GM12878 (cell line): ENCODE measurements at regions not wholly inside any gene's neighbourhood (a gene's known extent, or its start where the extent isn't known, plus 50 kb on each side); places are given as distances from the start of the nearest gene placed in this dataset.

Experiments
- ATAC-seq: fragments of 200-7000 bp; cut with Tn5 transposase; 3 replicates; pipeline ENCODE4 v1.9.1; 2020; ENCODE audit warnings: mild to moderate bottlenecking, moderate library complexity
- BruUV-seq: library from RNA; stranded (reverse); fragments of 400-500 nt; replicated peaks from 2 replicates; lab custom pipeline; 2021; lab: Mats Ljungman, UMichigan
- CTCF ChIA-PET: fragments of 300-600 bp; sonication (Branson Sonifier 250); formaldehyde crosslinking; extraction: SDS; loops from one replicate; lab custom pipeline; 2021; ENCODE audit warnings: inconsistent platforms; lab: Yijun Ruan, JAX
- POLR2A ChIA-PET: fragments of 350-600 bp; formaldehyde crosslinking; extraction: SDS; loops from one replicate; lab custom pipeline; 2021; ENCODE audit warnings: inconsistent platforms; lab: Charles Lee
- RAD21 ChIA-PET: fragments of 300-600 bp; sonication (Branson Sonifier 250); formaldehyde crosslinking; loops from one replicate; lab custom pipeline; 2023; ENCODE audit warnings: antibody characterized with exemption; ENCODE audit not compliant: unreplicated experiment; lab: Charles Lee
- SMC1A ChIA-PET: fragments of 300-600 bp; sonication (Branson Sonifier 250); formaldehyde crosslinking; loops from one replicate; lab custom pipeline; 2023; ENCODE audit not compliant: unreplicated experiment, uncharacterized antibody; lab: Charles Lee
- DNase-seq: peaks from one replicate; pipeline ENCODE4 v3.0.0-alpha.2; 2011; ENCODE audit warnings: low read depth, low spot score
- FAIRE-seq: peaks from 3 replicates; lab custom pipeline; 2011; peaks lifted over from hg19 to GRCh38; lab: Jason Lieb, UNC
- H2AFZ ChIP-seq: 2 replicates; pipeline ENCODE4 v1.6.0; 2011; ENCODE audit warnings: low read depth, low read length, control low read depth; ENCODE audit not compliant: control insufficient read depth
- H3K27ac ChIP-seq: 2 replicates; pipeline ENCODE4 v1.5.1; 2011; ENCODE audit warnings: control low read depth; ENCODE audit not compliant: control insufficient read depth, insufficient read depth
- H3K27me3 ChIP-seq, 2 experiments: replicated peaks in 1 of 2; 2 replicates each; pipeline versions ENCODE4 v1.6.0 to v1.6.1; 2011; ENCODE audit warnings: low read length in 1 of 2; ENCODE audit not compliant: control insufficient read depth in 2 of 2, insufficient read depth in 2 of 2
- H3K36me3 ChIP-seq, 2 experiments: 2 replicates each; pipeline ENCODE4 v1.5.1; 2011; ENCODE audit warnings: low read length in 1 of 2; ENCODE audit not compliant: control insufficient read depth in 2 of 2, insufficient read depth in 2 of 2
- H3K4me1 ChIP-seq: 2 replicates; pipeline ENCODE4 v1.6.1; 2011; ENCODE audit warnings: mild to moderate bottlenecking, low read length, moderate library complexity, mixed read lengths; ENCODE audit not compliant: control insufficient read depth, insufficient read depth
- H3K4me2 ChIP-seq: 2 replicates; pipeline ENCODE4 v1.6.0; 2011; ENCODE audit warnings: control low read depth; ENCODE audit not compliant: control insufficient read depth, insufficient read depth
- H3K4me3 ChIP-seq: fragments of 200-600 bp; sonication (generic); 2 replicates; pipeline ENCODE4 v1.5.1; 2016
- H3K79me2 ChIP-seq: 2 replicates; pipeline ENCODE4 v1.6.0; 2011; ENCODE audit warnings: low read length; ENCODE audit not compliant: control insufficient read depth, insufficient read depth
- H3K9ac ChIP-seq: 2 replicates; pipeline ENCODE4 v1.8.0; 2011; ENCODE audit warnings: low read length, control low read depth, mixed read lengths; ENCODE audit not compliant: control insufficient read depth, insufficient read depth
- H3K9me3 ChIP-seq: replicated peaks from 3 replicates; pipeline ENCODE4 v1.5.1; 2011; ENCODE audit warnings: mild to moderate bottlenecking, low read length; ENCODE audit not compliant: control insufficient read depth, insufficient read depth
- H4K20me1 ChIP-seq: 2 replicates; pipeline ENCODE4 v1.6.0; 2011; ENCODE audit not compliant: control insufficient read depth, insufficient read depth
- ATF7 ChIP-seq: fragments of 450-650 bp; IDR thresholded peaks from 2 replicates; pipeline ENCODE4 v1.6.1; 2016; ENCODE audit warnings: low read depth, mild to moderate bottlenecking
- CBX3 ChIP-seq: fragments of 200-600 bp; sonication (generic); IDR thresholded peaks from 2 replicates; pipeline ENCODE4 v1.6.1; 2016; ENCODE audit warnings: low read depth, borderline replicate concordance
- ETV6 ChIP-seq, 2 experiments: fragments of 450-650 bp in 1 of 2; IDR thresholded peaks in 1 of 2; conservative IDR thresholded peaks in 1 of 2; 2 replicates each; pipeline ENCODE4 v1.6.1; 2014; ENCODE audit warnings: antibody characterized with exemption in 1 of 2, borderline replicate concordance in 1 of 2, low read depth in 1 of 2, mild to moderate bottlenecking in 1 of 2, moderate library complexity in 1 of 2
- EZH2 ChIP-seq: IDR thresholded peaks from 2 replicates; pipeline ENCODE4 v1.6.1; 2012; ENCODE audit warnings: low read depth, mild to moderate bottlenecking, control low read depth, inconsistent platforms, low read length, borderline replicate concordance; ENCODE audit not compliant: control insufficient read depth
- KLF5 ChIP-seq: fragments of 450-650 bp; IDR thresholded peaks from 2 replicates; pipeline ENCODE4 v1.6.1; 2014; ENCODE audit warnings: mild to moderate bottlenecking; ENCODE audit not compliant: partially characterized antibody
- LARP7 ChIP-seq: fragments of 450-650 bp; IDR thresholded peaks from 2 replicates; pipeline ENCODE4 v1.6.1; 2017; ENCODE audit warnings: mild to moderate bottlenecking
- MAX ChIP-seq: IDR thresholded peaks from 2 replicates; pipeline ENCODE4 v1.6.1; 2012; ENCODE audit warnings: low read depth, low read length, improper control_type of control experiment
- NR2C2 ChIP-seq: IDR thresholded peaks from 2 replicates; pipeline ENCODE4 v1.6.1; 2011; ENCODE audit warnings: borderline replicate concordance, low read depth; ENCODE audit not compliant: control insufficient read depth, insufficient read length
- PAX5 ChIP-seq: IDR thresholded peaks from 2 replicates; pipeline ENCODE4 v1.6.1; 2011; ENCODE audit warnings: low read depth, low read length, borderline replicate concordance
- POU2F2 ChIP-seq: IDR thresholded peaks from 3 replicates; pipeline ENCODE4 v1.6.1; 2011; ENCODE audit warnings: low read depth, mild to moderate bottlenecking, low read length, borderline replicate concordance
- SREBF2 ChIP-seq: IDR thresholded peaks from 2 replicates; pipeline ENCODE4 v1.6.1; 2012; ENCODE audit warnings: mild to moderate bottlenecking, low read length
- TCF12 ChIP-seq: IDR thresholded peaks from 2 replicates; pipeline ENCODE4 v1.6.1; 2011; ENCODE audit warnings: low read depth, mild to moderate bottlenecking, low read length
- whole genome bisulfite sequencing: methylation state at CpG from one replicate; pipeline ENCODE4 v1.1.6; 2016; ENCODE audit warnings: low lambda C conversion rate; ENCODE audit not compliant: insufficient replicate concordance, insufficient coverage; ENCODE audit errors: missing lambda C conversion rate; 5-methylcytosine and 5-hydroxymethylcytosine counted together
- in situ Hi-C: fragments of 300-500 bp; cut with MboI; formaldehyde crosslinking; loops from 9 replicates; pipeline ENCODE4 v1.14.3; 2018; ENCODE audit warnings: mixed read lengths
- intact Hi-C: fragments of 100-400 bp; cut with micrococcal nuclease; formaldehyde crosslinking; loops from one replicate; pipeline ENCODE4 v1.14.2; 2022; ENCODE audit not compliant: unreplicated experiment
- TF ChIP-seq, protein P1 (sequence below): fragments of 450-650 bp; IDR thresholded peaks from 2 replicates; pipeline ENCODE4 v1.6.1; 2014; ENCODE audit warnings: mild to moderate bottlenecking
- TF ChIP-seq, protein P2 (sequence below): fragments of 450-650 bp; IDR thresholded peaks from 2 replicates; pipeline ENCODE4 v1.6.1; 2016; ENCODE audit warnings: mild to moderate bottlenecking

DNA sequence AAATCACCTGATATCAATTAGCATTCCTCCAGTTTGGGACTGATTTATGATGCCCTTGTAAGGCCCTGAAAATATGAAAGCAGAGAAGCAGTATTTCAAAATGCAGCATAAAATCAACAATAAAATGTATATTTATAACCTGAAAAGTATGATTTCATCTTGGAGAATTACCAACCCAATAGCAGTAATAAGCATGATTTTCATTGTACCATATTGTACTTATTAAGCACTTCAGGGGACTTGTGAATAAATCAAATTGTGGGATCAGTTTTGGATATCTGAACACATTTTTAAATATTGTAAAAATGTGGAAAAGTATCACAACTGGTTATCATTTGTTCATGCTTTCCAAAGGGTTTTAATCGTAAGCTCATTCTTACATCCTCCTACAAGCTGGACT is 250.8 kb downstream of the DMRT2 start:
- WGBS = 0% methylated on average over 1 of the region's 1 CpG
- BruUV-seq = no TSS peak
- Histone ChIP-seq H3K27me3 (no peaks in the 10 kb centered on the region; a peak in 1 of 4 replicates), H3K4me1 (no peaks in the 10 kb centered on the region), H2AFZ (no peak overlapping the region), H4K20me1 (no peaks in the 10 kb centered on the region), H3K27ac (no peak overlapping the region), H3K9ac (no peak overlapping the region)
- SMC1A ChIA-PET = interaction anchor here (1.4 to 2.0 kb wide), 3 partner anchors 10 to 34 kb away, joined by 3 to 9 read pairs (median 5); no protein-coding TSS in a partner anchor
- intact Hi-C loops = no loop called here
- CTCF ChIA-PET = no interaction called here
- TF ChIP-seq TCF12 = no peak
- no peak for TF ChIP-seq EZH2
- TF ChIP-seq MAX = no peak
- TF ChIP-seq SREBF2 = no peak
- TF ChIP-seq LARP7 = no peak
- TF ChIP-seq CBX3 = no peak
- TF ChIP-seq POU2F2 = no peak
- TF ChIP-seq, protein P1, sequence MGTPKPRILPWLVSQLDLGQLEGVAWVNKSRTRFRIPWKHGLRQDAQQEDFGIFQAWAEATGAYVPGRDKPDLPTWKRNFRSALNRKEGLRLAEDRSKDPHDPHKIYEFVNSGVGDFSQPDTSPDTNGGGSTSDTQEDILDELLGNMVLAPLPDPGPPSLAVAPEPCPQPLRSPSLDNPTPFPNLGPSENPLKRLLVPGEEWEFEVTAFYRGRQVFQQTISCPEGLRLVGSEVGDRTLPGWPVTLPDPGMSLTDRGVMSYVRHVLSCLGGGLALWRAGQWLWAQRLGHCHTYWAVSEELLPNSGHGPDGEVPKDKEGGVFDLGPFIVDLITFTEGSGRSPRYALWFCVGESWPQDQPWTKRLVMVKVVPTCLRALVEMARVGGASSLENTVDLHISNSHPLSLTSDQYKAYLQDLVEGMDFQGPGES = no peak
- no peak for TF ChIP-seq ETV6 (conservative IDR thresholded peaks at IDR 0.05 in 1 of 2, IDR thresholded peaks at IDR 0.05 in 1 of 2; ENCODE audit: borderline replicate concordance in 1 of 2, low read depth in 1 of 2)
- TF ChIP-seq NR2C2 = no peak
- TF ChIP-seq PAX5 = no peak
- TF ChIP-seq, protein P2, sequence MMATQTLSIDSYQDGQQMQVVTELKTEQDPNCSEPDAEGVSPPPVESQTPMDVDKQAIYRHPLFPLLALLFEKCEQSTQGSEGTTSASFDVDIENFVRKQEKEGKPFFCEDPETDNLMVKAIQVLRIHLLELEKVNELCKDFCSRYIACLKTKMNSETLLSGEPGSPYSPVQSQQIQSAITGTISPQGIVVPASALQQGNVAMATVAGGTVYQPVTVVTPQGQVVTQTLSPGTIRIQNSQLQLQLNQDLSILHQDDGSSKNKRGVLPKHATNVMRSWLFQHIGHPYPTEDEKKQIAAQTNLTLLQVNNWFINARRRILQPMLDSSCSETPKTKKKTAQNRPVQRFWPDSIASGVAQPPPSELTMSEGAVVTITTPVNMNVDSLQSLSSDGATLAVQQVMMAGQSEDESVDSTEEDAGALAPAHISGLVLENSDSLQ = no peak
- TF ChIP-seq ATF7 = no peak
- no peak for TF ChIP-seq KLF5
- TF ChIP-seq, all 136 proteins: peak for 0
- DNase-seq (no peak), ATAC-seq (no peak), FAIRE-seq (no peak)
- ChIA-PET POLR2A (interaction anchor here (1.4 kb wide), 1 partner anchor 10 kb away, joined by 3 read pairs; no protein-coding TSS in a partner anchor), RAD21 (no interaction called here)
- H3K9me3 ChIP-seq = no peaks in the 10 kb centered on the region
- no peak overlapping the region for H3K4me3 ChIP-seq
- H3K4me2 ChIP-seq = no peak overlapping the region
- H3K79me2 ChIP-seq = no peaks in the 10 kb centered on the region
- no peaks in the 10 kb centered on the region for H3K36me3 ChIP-seq
- in situ Hi-C loops = no loop called here
